Endothelial cell of umbilical vein (primary cell): ENCODE measurements at regions not wholly inside any gene's neighbourhood (a gene's known extent, or its start where the extent isn't known, plus 50 kb on each side); places are given as distances from the start of the nearest gene placed in this dataset.

Source experiments
- BruUV-seq: library from RNA; stranded (reverse); fragments of 400-500 nt; replicated peaks from 2 replicates; lab custom pipeline; 2021; lab: Mats Ljungman, UMichigan
- CTCF ChIA-PET: fragments of 300-600, 350-600 bp; sonication (Branson Sonifier 250); formaldehyde crosslinking; loops from one replicate; lab custom pipeline; 2021; ENCODE audit warnings: antibody characterized with exemption, inconsistent platforms; lab: Charles Lee
- POLR2A ChIA-PET: fragments of 300-600, 350-600 bp; sonication (Branson Sonifier 250); formaldehyde crosslinking; loops from one replicate; lab custom pipeline; 2021; ENCODE audit warnings: antibody characterized with exemption, inconsistent platforms; lab: Charles Lee
- DNase-seq: peaks from one replicate; pipeline ENCODE4 v3.0.0-alpha.2; 2011; ENCODE audit warnings: low read depth, low spot score
- FAIRE-seq: peaks from 2 replicates; lab custom pipeline; 2011; peaks lifted over from hg19 to GRCh38; lab: Jason Lieb, UNC
- H2AFZ ChIP-seq: 2 replicates; pipeline ENCODE4 v1.6.0; 2012; ENCODE audit warnings: low read depth, low read length, control low read depth, inconsistent platforms
- H3K27ac ChIP-seq: 2 replicates; pipeline ENCODE4 v1.5.1; 2011; ENCODE audit warnings: low read depth, mild to moderate bottlenecking, control low read depth, low read length, moderate library complexity; ENCODE audit not compliant: insufficient read depth
- H3K27me3 ChIP-seq, 2 experiments: 2 replicates each; pipeline versions ENCODE4 v1.6.0 to v1.6.1; 2011; ENCODE audit warnings: low read length in 2 of 2, mixed read lengths in 1 of 2; ENCODE audit not compliant: control insufficient read depth in 2 of 2, insufficient read depth in 2 of 2
- H3K36me3 ChIP-seq, 2 experiments: 2 replicates in 1 of 2; 3 replicates in 1 of 2; pipeline ENCODE4 v1.5.1; 2011; ENCODE audit warnings: low read length in 2 of 2, mild to moderate bottlenecking in 1 of 2, moderate library complexity in 1 of 2; ENCODE audit not compliant: control insufficient read depth in 2 of 2, insufficient read depth in 2 of 2; ENCODE audit errors: extremely low read depth in 1 of 2
- H3K4me1 ChIP-seq: 3 replicates; pipeline ENCODE4 v1.5.1; 2011; ENCODE audit warnings: mild to moderate bottlenecking, low read length; ENCODE audit not compliant: control insufficient read depth, insufficient read depth; ENCODE audit errors: extremely low read depth
- H3K4me2 ChIP-seq: 2 replicates; pipeline ENCODE4 v1.6.1; 2011; ENCODE audit warnings: low read length, control low read depth, mixed read lengths; ENCODE audit not compliant: insufficient read depth
- H3K4me3 ChIP-seq, 3 experiments: fragments of 200-600 bp in 1 of 3; sonication (generic), shearing (Covaris generic) in 1 of 3; replicated peaks in 1 of 3; 2 replicates each; pipeline ENCODE4 v1.5.1; 2011 to 2016; ENCODE audit warnings: control low read depth in 3 of 3, low read length in 3 of 3, mild to moderate bottlenecking in 2 of 3, inconsistent platforms in 1 of 3, low read depth in 1 of 3, moderate library complexity in 1 of 3; ENCODE audit not compliant: insufficient read depth in 1 of 3
- H3K79me2 ChIP-seq: 2 replicates; pipeline ENCODE4 v1.6.0; 2012; ENCODE audit warnings: low read length, inconsistent platforms; ENCODE audit not compliant: control insufficient read depth, insufficient read depth
- H3K9ac ChIP-seq: replicated peaks from 2 replicates; pipeline ENCODE3; 2011; ENCODE audit warnings: low read length, control low read depth; ENCODE audit not compliant: insufficient read depth; ENCODE audit errors: extremely low read depth
- H3K9me1 ChIP-seq: replicated peaks from 3 replicates; pipeline ENCODE4 v1.6.0; 2011; ENCODE audit warnings: mild to moderate bottlenecking, low read length; ENCODE audit not compliant: control insufficient read depth, insufficient read depth; ENCODE audit errors: extremely low read depth
- H3K9me3 ChIP-seq: replicated peaks from 2 replicates; pipeline ENCODE4 v1.5.1; 2012; ENCODE audit warnings: low read length, inconsistent platforms; ENCODE audit not compliant: control insufficient read depth, insufficient read depth
- H4K20me1 ChIP-seq: replicated peaks from 2 replicates; pipeline ENCODE3; 2011; ENCODE audit warnings: mild to moderate bottlenecking, low read length; ENCODE audit not compliant: control insufficient read depth, insufficient read depth; ENCODE audit errors: extremely low read depth
- CTCF ChIP-seq, 2 donors: IDR thresholded peaks; 1 replicate in 1 of 2; 2 replicates in 1 of 2; pipeline ENCODE4 v1.5.1; 2011; ENCODE audit warnings: low read length in 2 of 2, mild to moderate bottlenecking in 2 of 2, moderate library complexity in 2 of 2, control low read depth in 1 of 2, inconsistent platforms in 1 of 2, low read depth in 1 of 2; ENCODE audit not compliant: insufficient read depth in 1 of 2; ENCODE audit errors: extremely low read depth in 1 of 2
- EZH2 ChIP-seq: IDR thresholded peaks from 2 replicates; pipeline ENCODE4 v1.6.1; 2012; ENCODE audit warnings: borderline replicate concordance, low read depth, mild to moderate bottlenecking, moderate library complexity, low read length, inconsistent platforms; ENCODE audit not compliant: severe bottlenecking
- FOS ChIP-seq: IDR thresholded peaks from 2 replicates; pipeline ENCODE4 v1.6.1; 2011; ENCODE audit warnings: mild to moderate bottlenecking, low read length, moderate library complexity, borderline replicate concordance; ENCODE audit not compliant: insufficient read depth
- GATA2 ChIP-seq: IDR thresholded peaks from 2 replicates; pipeline ENCODE4 v1.7.0; 2011; ENCODE audit warnings: low read depth, mild to moderate bottlenecking, moderate library complexity, mixed read lengths, low read length; ENCODE audit not compliant: insufficient read length, insufficient read depth
- JUN ChIP-seq: IDR thresholded peaks from 2 replicates; pipeline ENCODE4 v1.6.1; 2011; ENCODE audit warnings: borderline replicate concordance, low read depth; ENCODE audit not compliant: insufficient read length, insufficient read depth
- MYC ChIP-seq: IDR thresholded peaks from one replicate; pipeline ENCODE4 v1.6.1; 2011; ENCODE audit warnings: mild to moderate bottlenecking, low read depth, low read length
- POLR2A ChIP-seq: IDR thresholded peaks from 2 replicates; pipeline ENCODE4 v1.6.1; 2012; ENCODE audit warnings: low read depth, mild to moderate bottlenecking, control low read depth, low read length
- POLR2AphosphoS5 ChIP-seq: IDR thresholded peaks from 2 replicates; pipeline ENCODE4 v1.6.1; 2012; ENCODE audit warnings: low read depth, mild to moderate bottlenecking, control low read depth, low read length, moderate library complexity; ENCODE audit not compliant: insufficient read depth
- dilution Hi-C: fragments of 300-500 bp; cut with MboI; formaldehyde crosslinking; loops from one replicate; pipeline ENCODE4 v1.15.0; 2019; ENCODE audit warnings: low sequenced_read_pairs; ENCODE audit not compliant: extremely low pct_ligation_motif_present
- intact Hi-C: fragments of 100-400 bp; cut with micrococcal nuclease; formaldehyde crosslinking; loops from one replicate; pipeline ENCODE4 v1.10.0; 2022
- TF ChIP-seq, protein P1 (sequence below): IDR thresholded peaks from 2 replicates; pipeline ENCODE4 v1.6.1; 2011; ENCODE audit not compliant: insufficient read depth, insufficient read length

DNA sequence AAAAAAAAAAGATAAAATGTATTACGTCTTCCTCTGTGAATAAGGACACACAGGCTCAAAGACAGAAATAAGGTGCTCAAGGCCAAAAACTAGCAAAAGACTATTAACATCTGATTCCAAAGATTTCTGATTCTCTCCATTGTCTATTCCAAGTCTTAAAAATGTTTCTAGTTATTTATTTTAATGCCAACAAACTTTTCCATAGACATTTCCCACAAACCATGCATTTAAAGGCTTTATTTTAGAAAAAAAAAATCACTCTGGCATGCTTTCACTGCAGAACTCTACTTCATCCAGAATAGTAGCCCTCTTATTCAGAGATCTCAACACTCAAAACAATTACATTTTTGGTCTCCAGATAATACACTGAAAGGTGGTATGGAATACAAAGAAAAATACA is 545.0 kb upstream of the TENM3 start:
- BruUV-seq = no TSS peak
- no peak overlapping the region for H3K27ac ChIP-seq
- FAIRE-seq (no peak), DNase-seq (no peak)
- no peak overlapping the region for H3K4me3 ChIP-seq
- ChIA-PET POLR2A (no interaction called here), CTCF (no interaction called here)
- H3K9ac ChIP-seq = no peak overlapping the region
- H2AFZ ChIP-seq = no peak overlapping the region
- H3K36me3 ChIP-seq = no peaks in the 10 kb centered on the region
- intact Hi-C loops = no loop called here
- TF ChIP-seq FOS = no peak
- TF ChIP-seq POLR2AphosphoS5 = no peak
- TF ChIP-seq CTCF (IDR thresholded peaks at IDR 0.05; ENCODE audit: extremely low read depth in 1 of 2, insufficient read depth in 1 of 2, low read depth in 1 of 2, low read length in 2 of 2) = no peak
- no peak for TF ChIP-seq EZH2
- TF ChIP-seq MYC = no peak
- no peak for TF ChIP-seq JUN
- no peak for TF ChIP-seq POLR2A
- TF ChIP-seq GATA2 = no peak
- TF ChIP-seq, protein P1, sequence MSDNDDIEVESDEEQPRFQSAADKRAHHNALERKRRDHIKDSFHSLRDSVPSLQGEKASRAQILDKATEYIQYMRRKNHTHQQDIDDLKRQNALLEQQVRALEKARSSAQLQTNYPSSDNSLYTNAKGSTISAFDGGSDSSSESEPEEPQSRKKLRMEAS = no peak
- no peaks in the 10 kb centered on the region for H3K4me1 ChIP-seq
- H4K20me1 ChIP-seq = no peaks in the 10 kb centered on the region
- no peak overlapping the region for H3K4me2 ChIP-seq
- dilution Hi-C loops = no loop called here
- peaks cover 2% of the 10 kb centered on the region for H3K9me3 ChIP-seq
- H3K79me2 ChIP-seq = no peaks in the 10 kb centered on the region
- H3K9me1 ChIP-seq = no peaks in the 10 kb centered on the region
- no peaks in the 10 kb centered on the region for H3K27me3 ChIP-seq
